GM13977 (cell line): ENCODE measurements at regions not wholly inside any gene's neighbourhood (a gene's known extent, or its start where the extent isn't known, plus 50 kb on each side); places are given as distances from the start of the nearest gene placed in this dataset.

Experiments used
- DNase-seq: peaks from one replicate; pipeline ENCODE4 v3.0.0; 2012; ENCODE audit warnings: low spot score
- CTCF ChIP-seq: IDR thresholded peaks from 2 replicates; pipeline ENCODE4 v1.5.1; 2012; ENCODE audit warnings: mild to moderate bottlenecking, control low read depth; ENCODE audit not compliant: insufficient read depth; ENCODE audit errors: extremely low read depth, missing control alignments
- in situ Hi-C: fragments of 300-500 bp; cut with MboI; formaldehyde crosslinking; loops from one replicate; pipeline ENCODE4 v1.12.0; 2022; ENCODE audit warnings: low sequenced_read_pairs, low pct_unique_long_range_greater_than_20kb, mixed read lengths, inconsistent platforms; ENCODE audit not compliant: unreplicated experiment

GRCh38 chr10:93216341-93216985 lies 142.8 kb downstream of the CYP26A1 start:
- no peak for TF ChIP-seq CTCF
- DNase-seq, result no peak
- in situ Hi-C loops, result no loop called here

GRCh38 chr10:93218386-93218785 lies 144.7 kb downstream of the CYP26A1 start:
- TF ChIP-seq CTCF, result no peak
- DNase-seq, result no peak
- in situ Hi-C loops, result no loop called here

GRCh38 chr10:93219347-93219746 lies 145.7 kb downstream of the CYP26A1 start:
- no peak for DNase-seq
- in situ Hi-C loops, result no loop called here
- no peak for TF ChIP-seq CTCF

- no peak for TF ChIP-seq CTCF
- in situ Hi-C loops, result no loop called here
- no peak for DNase-seq
Observed at GRCh38 chr10:93220296-93221170, 146.8 kb downstream of the CYP26A1 start.

GRCh38 chr10:93221171-93221496 lies 147.4 kb downstream of the CYP26A1 start:
- TF ChIP-seq CTCF, result no peak
- in situ Hi-C loops, result no loop called here
- DNase-seq, result no peak

GRCh38 chr10:93221521-93221920 lies 147.8 kb downstream of the CYP26A1 start:
- TF ChIP-seq CTCF, result no peak
- in situ Hi-C loops, result no loop called here
- no peak for DNase-seq
